Fibroblast of lung (primary cell): ENCODE measurements at regions not wholly inside any gene's neighbourhood (a gene's known extent, or its start where the extent isn't known, plus 50 kb on each side); places are given as distances from the start of the nearest gene placed in this dataset.

ENCODE experiments used
- DNase-seq, 2 donors: peaks; one replicate each; pipeline versions ENCODE4 v3.0.0 to v3.0.0-alpha.2; 2010; ENCODE audit warnings: low read depth in 2 of 2
- H2AFZ ChIP-seq: 2 replicates; pipeline ENCODE4 v1.5.1; 2012; ENCODE audit warnings: low read length, control low read depth, inconsistent platforms
- H3K27ac ChIP-seq: 2 replicates; pipeline ENCODE4 v1.5.1; 2011; ENCODE audit warnings: low read length, control low read depth; ENCODE audit not compliant: insufficient read depth
- H3K27me3 ChIP-seq: 2 replicates; pipeline ENCODE4 v1.5.1; 2011; ENCODE audit warnings: mild to moderate bottlenecking, low read length; ENCODE audit not compliant: control insufficient read depth, insufficient read depth
- H3K36me3 ChIP-seq: 2 replicates; pipeline ENCODE4 v1.5.1; 2011; ENCODE audit warnings: low read length; ENCODE audit not compliant: control insufficient read depth, insufficient read depth
- H3K4me1 ChIP-seq: 2 replicates; pipeline ENCODE4 v1.5.1; 2011; ENCODE audit warnings: low read length; ENCODE audit not compliant: control insufficient read depth, insufficient read depth; ENCODE audit errors: extremely low read depth
- H3K4me2 ChIP-seq: 2 replicates; pipeline ENCODE4 v1.5.1; 2011; ENCODE audit warnings: low read length, control low read depth; ENCODE audit not compliant: insufficient read depth; ENCODE audit errors: extremely low read depth
- H3K4me3 ChIP-seq, 4 experiments: fragments of 200-600 bp in 1 of 4; sonication (generic) in 1 of 4; replicated peaks in 1 of 4; 2 replicates each; pipeline ENCODE4 v1.5.1; 2011 to 2016; ENCODE audit warnings: low read length in 4 of 4, low read depth in 3 of 4, mild to moderate bottlenecking in 3 of 4, control low read depth in 2 of 4, inconsistent platforms in 1 of 4, mixed read lengths in 1 of 4; ENCODE audit not compliant: insufficient read depth in 1 of 4; ENCODE audit errors: control extremely low read depth in 1 of 4
- H3K79me2 ChIP-seq: 2 replicates; pipeline ENCODE4 v1.5.1; 2012; ENCODE audit warnings: mild to moderate bottlenecking, low read length, inconsistent platforms; ENCODE audit not compliant: control insufficient read depth, insufficient read depth
- H3K9ac ChIP-seq: 2 replicates; pipeline ENCODE4 v1.5.1; 2011; ENCODE audit warnings: mild to moderate bottlenecking, low read length, control low read depth; ENCODE audit not compliant: insufficient read depth
- H3K9me3 ChIP-seq: 2 replicates; pipeline ENCODE4 v1.5.1; 2012; ENCODE audit warnings: low read depth, low read length; ENCODE audit not compliant: control insufficient read depth, insufficient read depth
- H4K20me1 ChIP-seq: 2 replicates; pipeline ENCODE4 v1.5.1; 2011; ENCODE audit warnings: low read length; ENCODE audit not compliant: control insufficient read depth, insufficient read depth; ENCODE audit errors: extremely low read depth
- EZH2 ChIP-seq: IDR thresholded peaks from 2 replicates; pipeline ENCODE4 v1.5.1; 2012; ENCODE audit warnings: low read length, control low read depth, mild to moderate bottlenecking; ENCODE audit errors: missing control alignments
- TF ChIP-seq, protein P1 (sequence below), 2 donors: IDR thresholded peaks in 1 of 2; conservative IDR thresholded peaks in 1 of 2; 1 replicate in 1 of 2; 2 replicates in 1 of 2; pipeline ENCODE4 v1.5.1; 2011 to 2012; ENCODE audit warnings: low read length in 2 of 2, control low read depth in 1 of 2, inconsistent platforms in 1 of 2, low read depth in 1 of 2, mild to moderate bottlenecking in 1 of 2

DNA sequence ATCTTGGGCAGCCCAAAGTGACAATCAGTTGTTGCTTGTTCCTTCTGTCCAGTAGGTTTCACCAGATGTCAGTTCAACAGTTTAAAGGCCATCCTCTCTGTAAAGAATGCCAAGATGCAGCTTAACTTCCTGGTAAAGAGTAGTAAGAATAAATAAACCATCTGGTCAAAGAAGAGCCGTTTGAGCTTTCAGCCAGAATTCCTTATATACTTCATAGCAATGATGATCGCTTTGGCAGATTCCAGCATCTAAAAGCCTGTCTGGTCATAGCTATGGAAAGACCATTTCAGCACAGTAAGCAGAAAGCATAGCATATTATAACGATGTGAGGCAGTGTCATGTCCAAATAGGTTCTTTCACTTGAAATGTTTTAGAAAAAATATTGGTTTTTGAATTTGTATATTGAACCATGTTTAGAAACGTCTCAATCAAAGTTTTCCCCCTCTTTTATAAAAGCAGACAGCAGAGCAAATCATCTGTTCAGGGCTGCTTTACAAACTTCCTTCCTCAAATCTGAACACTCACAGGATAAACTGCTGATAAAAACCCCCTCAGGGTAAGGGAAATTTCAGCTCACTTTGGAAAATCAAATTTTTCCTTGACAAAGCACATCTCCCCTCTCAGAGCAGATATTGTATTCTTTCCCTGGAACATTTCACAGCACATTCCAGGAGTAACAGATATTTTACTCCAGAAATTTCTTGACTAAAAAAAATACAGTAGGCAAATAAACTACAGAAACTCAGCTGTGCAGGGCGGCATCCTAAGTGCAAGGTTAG, 184.1 kb downstream of the NOC3L start:
- TF ChIP-seq, protein P1, sequence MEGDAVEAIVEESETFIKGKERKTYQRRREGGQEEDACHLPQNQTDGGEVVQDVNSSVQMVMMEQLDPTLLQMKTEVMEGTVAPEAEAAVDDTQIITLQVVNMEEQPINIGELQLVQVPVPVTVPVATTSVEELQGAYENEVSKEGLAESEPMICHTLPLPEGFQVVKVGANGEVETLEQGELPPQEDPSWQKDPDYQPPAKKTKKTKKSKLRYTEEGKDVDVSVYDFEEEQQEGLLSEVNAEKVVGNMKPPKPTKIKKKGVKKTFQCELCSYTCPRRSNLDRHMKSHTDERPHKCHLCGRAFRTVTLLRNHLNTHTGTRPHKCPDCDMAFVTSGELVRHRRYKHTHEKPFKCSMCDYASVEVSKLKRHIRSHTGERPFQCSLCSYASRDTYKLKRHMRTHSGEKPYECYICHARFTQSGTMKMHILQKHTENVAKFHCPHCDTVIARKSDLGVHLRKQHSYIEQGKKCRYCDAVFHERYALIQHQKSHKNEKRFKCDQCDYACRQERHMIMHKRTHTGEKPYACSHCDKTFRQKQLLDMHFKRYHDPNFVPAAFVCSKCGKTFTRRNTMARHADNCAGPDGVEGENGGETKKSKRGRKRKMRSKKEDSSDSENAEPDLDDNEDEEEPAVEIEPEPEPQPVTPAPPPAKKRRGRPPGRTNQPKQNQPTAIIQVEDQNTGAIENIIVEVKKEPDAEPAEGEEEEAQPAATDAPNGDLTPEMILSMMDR (conservative IDR thresholded peaks at IDR 0.05 in 1 of 2, IDR thresholded peaks at IDR 0.05 in 1 of 2; ENCODE audit: low read depth in 1 of 2, low read length in 2 of 2) = no peak
- no peak for TF ChIP-seq EZH2
- no peak overlapping the region for H3K9ac ChIP-seq
- peak in 1 of 2 donors; percentile 25 for DNase-seq

DNA sequence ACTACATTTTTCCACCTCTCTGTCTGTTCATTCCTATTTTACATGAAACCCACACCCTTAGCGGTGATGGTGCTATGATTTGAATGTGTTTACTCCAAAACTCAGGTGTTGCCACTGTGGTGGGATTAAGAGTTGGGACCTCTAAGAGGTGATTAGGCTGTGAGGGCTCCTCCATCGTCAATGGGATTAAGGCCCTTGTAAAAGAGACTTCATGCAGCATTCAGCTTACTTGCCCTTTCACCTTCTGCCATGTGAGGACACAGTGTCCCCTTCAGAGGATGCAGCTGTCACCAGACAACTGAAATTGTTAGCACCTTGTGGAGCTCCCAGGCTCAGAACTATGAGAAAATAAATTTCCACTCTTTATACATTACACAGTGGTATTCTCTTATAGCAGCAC, 182.2 kb downstream of the NOC3L start:
- H3K79me2 ChIP-seq = no peaks in the 10 kb centered on the region
- peaks cover 10% of the 10 kb centered on the region for H3K4me1 ChIP-seq
- H2AFZ ChIP-seq = no peak overlapping the region
- no peak overlapping the region for H3K4me3 ChIP-seq
- no peak overlapping the region for H3K4me2 ChIP-seq
- TF ChIP-seq EZH2 = no peak
- TF ChIP-seq, protein P1 (conservative IDR thresholded peaks at IDR 0.05 in 1 of 2, IDR thresholded peaks at IDR 0.05 in 1 of 2; ENCODE audit: low read depth in 1 of 2, low read length in 2 of 2) = no peak
- no peaks in the 10 kb centered on the region for H3K36me3 ChIP-seq
- no peak overlapping the region for H3K27ac ChIP-seq
- no peaks in the 10 kb centered on the region for H3K27me3 ChIP-seq
- H4K20me1 ChIP-seq = no peaks in the 10 kb centered on the region
- no peak overlapping the region for H3K9ac ChIP-seq
- no peaks in the 10 kb centered on the region for H3K9me3 ChIP-seq
- no peak for DNase-seq

More for the DNA sequence above, 184.1 kb downstream of the NOC3L start:
- Histone ChIP-seq H3K27ac (no peak overlapping the region), H3K4me2 (no peak overlapping the region), H3K9me3 (no peaks in the 10 kb centered on the region), H4K20me1 (no peaks in the 10 kb centered on the region), H3K4me3 (no peak overlapping the region), H3K36me3 (no peaks in the 10 kb centered on the region), H3K27me3 (no peaks in the 10 kb centered on the region), H2AFZ (no peak overlapping the region), H3K79me2 (no peaks in the 10 kb centered on the region), H3K4me1 (peaks cover 6% of the 10 kb centered on the region)

DNA sequence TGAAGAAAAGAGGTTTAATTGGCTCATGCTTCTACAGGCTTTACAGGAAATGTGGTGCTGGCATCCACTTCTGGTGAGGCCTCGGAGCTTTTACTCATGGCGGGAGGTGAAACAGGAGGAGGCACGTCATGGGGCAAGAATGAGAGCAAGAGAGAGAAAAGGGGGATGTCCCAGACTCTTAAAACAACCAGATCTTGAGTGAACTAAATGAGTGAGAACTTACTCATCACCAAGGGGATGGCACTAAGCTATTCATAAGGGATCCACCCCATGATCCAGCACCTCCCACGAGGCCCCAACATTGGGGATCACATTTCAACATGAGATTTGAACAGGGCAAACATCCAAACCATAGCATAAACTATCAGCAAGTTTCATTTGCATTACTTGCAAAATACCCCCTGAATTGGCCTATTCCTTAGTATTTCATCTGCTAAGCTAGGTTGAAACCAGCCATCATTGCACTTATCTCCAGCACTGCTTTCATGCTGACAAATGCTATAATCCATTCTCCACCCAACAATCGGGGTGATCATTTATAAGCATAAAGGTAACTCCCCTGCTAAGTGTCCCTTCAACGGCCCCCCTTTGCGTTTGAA, 179.0 kb downstream of the NOC3L start:
- no peaks in the 10 kb centered on the region for H3K79me2 ChIP-seq
- no peaks in the 10 kb centered on the region for H3K9me3 ChIP-seq
- peaks cover 10% of the 10 kb centered on the region for H3K4me1 ChIP-seq
- H3K4me3 ChIP-seq = no peak overlapping the region
- no peak overlapping the region for H3K9ac ChIP-seq
- TF ChIP-seq EZH2 = no peak
- TF ChIP-seq, protein P1 (conservative IDR thresholded peaks at IDR 0.05 in 1 of 2, IDR thresholded peaks at IDR 0.05 in 1 of 2; ENCODE audit: low read depth in 1 of 2, low read length in 2 of 2) = no peak
- no peaks in the 10 kb centered on the region for H3K27me3 ChIP-seq
- DNase-seq = peak; percentile 94 to 97
- H3K4me2 ChIP-seq = peak overlapping the region; percentile 18
- H2AFZ ChIP-seq = no peak overlapping the region
- peak overlapping the region; percentile 42 for H3K27ac ChIP-seq
- H4K20me1 ChIP-seq = no peaks in the 10 kb centered on the region
- H3K36me3 ChIP-seq = no peaks in the 10 kb centered on the region
